RCC 7860 (cell line): ENCODE measurements at regions not wholly inside any gene's neighbourhood (a gene's known extent, or its start where the extent isn't known, plus 50 kb on each side); places are given as distances from the start of the nearest gene placed in this dataset.
A peak's percentile ranks its signal among the peaks of the same experiment; 100 is the strongest.
"Not testable (repeated sequence)": the region's sequence is repeated elsewhere in the genome, so short reads cannot be mapped to it uniquely, and the experiment has no call there.

Source experiments
- DNase-seq: peaks from one replicate; pipeline ENCODE4 v3.0.0-alpha.2; 2015; ENCODE audit warnings: low spot score
- FAIRE-seq: peaks from 2 replicates; lab custom pipeline; 2012; peaks lifted over from hg19 to GRCh38; lab: Jason Lieb, UNC

DNA sequence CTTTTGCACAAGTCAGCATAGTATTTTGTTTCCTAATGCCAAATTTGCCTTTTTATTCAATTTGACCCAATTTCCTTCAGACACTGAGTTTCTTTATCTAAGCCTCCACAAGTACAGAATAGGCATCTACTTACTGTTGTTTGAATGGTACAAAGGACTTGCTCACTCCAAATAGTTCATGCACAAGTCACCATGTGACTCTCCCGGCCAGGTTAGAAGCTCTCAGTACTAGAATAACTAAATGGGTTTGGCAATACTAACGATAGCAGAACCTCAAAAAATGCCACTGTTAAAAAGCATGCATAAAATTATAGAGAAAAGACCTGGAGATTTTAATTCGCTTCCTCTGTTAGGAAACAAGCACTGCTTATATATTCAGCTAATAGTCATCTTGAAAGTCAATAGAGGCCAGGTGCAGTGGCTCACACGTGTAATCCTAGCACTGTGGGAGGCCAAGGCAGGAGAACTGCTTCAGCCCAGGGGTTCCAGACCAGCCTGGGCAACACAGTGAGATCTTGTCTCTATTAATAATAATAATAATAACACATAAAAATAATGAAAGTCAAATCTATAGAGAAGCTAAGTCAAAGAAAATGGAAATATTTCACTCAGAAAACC, 335.8 kb upstream of the MBL2 start:
- FAIRE-seq (no peak), DNase-seq (no peak)

GRCh38 chr10:53107711-53108110, 335.1 kb upstream of the MBL2 start:
- FAIRE-seq = no peak
- no peak for DNase-seq

GRCh38 chr10:53102424-53102823, 329.8 kb upstream of the MBL2 start:
- no peak for DNase-seq

DNA sequence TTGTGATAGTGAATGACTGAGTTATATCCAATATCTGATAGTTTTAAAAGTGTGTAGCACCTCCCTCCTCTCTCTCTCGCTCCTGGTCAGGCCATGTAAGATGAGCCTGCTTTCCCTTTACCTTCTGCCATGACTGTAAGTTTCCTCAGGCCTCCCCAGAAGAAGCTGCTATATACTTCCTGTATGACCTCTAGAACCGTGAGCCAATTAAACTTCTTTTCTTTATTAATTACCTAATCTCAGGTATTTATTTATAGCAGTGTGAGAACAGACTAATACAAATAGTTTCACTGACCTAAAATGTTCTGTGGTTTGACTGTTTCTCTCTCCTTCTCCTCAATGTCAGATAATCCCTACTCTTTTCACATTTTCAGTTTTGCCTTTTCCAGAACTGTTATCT, 321.3 kb upstream of the MBL2 start:
- no peak for FAIRE-seq

More at GRCh38 chr10:53102424-53102823, 329.8 kb upstream of the MBL2 start:
- FAIRE-seq = no peak

DNA sequence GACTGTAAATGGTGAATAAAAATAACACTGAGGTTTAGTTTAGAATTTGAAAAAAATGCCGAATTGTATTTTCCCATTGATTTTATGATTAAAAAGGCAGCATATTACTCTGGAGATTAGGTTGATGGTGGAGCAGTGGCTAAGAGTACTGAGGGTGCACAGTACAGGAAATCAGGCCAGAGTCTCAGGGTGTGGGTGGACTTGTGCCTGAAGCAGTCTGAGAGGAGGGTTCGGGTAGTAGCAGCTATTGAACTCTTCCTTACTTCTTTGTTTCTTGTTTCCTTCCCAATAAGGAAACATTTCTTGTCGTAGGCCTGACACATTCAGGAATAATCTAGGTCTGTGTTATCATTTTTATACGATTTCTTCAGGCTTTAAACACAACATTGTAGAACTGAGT, 319.0 kb upstream of the MBL2 start:
- DNase-seq = no peak
- no peak for FAIRE-seq

More for the DNA sequence above, 321.3 kb upstream of the MBL2 start:
- DNase-seq = no peak

- no peak for DNase-seq
- FAIRE-seq = no peak
These were observed 316.4 kb upstream of the MBL2 start for GRCh38 chr10:53088961-53089360.

- DNase-seq = no peak
- no peak for FAIRE-seq
These were observed 306.7 kb upstream of the MBL2 start for GRCh38 chr10:53079283-53079682.

- DNase-seq (no peak), FAIRE-seq (no peak)
These were observed 304.4 kb upstream of the MBL2 start for GRCh38 chr10:53076948-53077347.

- FAIRE-seq (no peak), DNase-seq (no peak)
These were observed 302.9 kb upstream of the MBL2 start for GRCh38 chr10:53075469-53075868.

GRCh38 chr10:53072144-53072543, 299.6 kb upstream of the MBL2 start:
- DNase-seq (no peak), FAIRE-seq (no peak)

- FAIRE-seq = no peak
- DNase-seq = no peak
These were observed 299.0 kb upstream of the MBL2 start for GRCh38 chr10:53071505-53072125.

GRCh38 chr10:53069013-53069412, 296.4 kb upstream of the MBL2 start:
- FAIRE-seq = no peak
- no peak for DNase-seq

GRCh38 chr10:53064614-53065013, 292.0 kb upstream of the MBL2 start:
- no peak for DNase-seq
- no peak for FAIRE-seq

GRCh38 chr10:53063805-53064204, 291.2 kb upstream of the MBL2 start:
- FAIRE-seq (no peak), DNase-seq (no peak)

DNA sequence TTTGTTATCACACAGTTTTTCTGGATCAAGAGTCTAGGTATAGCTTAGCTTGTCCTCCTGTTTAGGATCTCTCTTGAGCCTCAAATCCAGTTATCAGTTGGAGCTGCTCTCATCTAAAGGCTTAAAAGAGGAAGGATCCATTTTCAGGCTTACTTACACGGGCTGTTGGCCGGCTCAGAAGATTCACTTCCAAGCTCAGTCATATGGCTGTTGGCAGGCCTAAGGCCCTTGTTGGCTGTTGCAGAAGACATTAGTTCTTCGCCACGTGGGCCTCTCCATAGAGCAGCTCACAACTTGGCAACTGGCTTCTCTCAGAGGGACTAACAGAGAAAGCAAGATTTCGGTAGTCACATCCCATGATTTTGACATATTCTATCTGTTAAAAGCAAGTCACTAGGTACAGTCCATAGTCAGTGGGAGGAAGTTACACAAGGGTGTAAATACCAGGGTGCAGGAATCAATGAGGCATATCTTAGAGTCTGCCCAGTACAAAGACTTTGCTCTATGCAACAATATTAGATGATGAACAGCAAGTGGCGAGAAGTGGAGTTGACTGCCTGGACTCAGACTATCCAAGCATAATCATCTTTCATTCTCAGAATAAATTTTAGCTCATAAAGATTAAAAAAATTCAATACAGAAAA, 280.1 kb upstream of the MBL2 start:
- FAIRE-seq (no peak), DNase-seq (no peak)

DNA sequence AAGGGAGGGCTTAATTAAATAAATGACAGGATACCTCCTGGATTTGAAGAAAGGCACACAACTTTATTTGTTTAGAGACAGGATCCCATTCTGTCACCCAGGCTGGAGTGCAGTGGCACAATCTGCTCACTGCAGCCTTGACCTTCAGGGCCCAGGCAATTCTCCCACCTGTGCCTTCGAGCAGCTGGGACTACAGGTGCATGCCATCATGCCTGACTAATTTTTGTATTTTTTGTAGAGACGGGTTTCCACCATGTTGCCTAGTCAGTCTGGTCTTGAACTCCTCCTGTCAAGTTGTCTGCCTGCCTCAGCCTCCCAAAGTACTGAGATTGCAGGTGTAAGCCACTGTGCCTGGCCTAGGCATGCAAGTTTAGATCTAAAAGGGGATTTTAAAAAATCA, 272.7 kb upstream of the MBL2 start:
- FAIRE-seq (no peak), DNase-seq (no peak)

DNA sequence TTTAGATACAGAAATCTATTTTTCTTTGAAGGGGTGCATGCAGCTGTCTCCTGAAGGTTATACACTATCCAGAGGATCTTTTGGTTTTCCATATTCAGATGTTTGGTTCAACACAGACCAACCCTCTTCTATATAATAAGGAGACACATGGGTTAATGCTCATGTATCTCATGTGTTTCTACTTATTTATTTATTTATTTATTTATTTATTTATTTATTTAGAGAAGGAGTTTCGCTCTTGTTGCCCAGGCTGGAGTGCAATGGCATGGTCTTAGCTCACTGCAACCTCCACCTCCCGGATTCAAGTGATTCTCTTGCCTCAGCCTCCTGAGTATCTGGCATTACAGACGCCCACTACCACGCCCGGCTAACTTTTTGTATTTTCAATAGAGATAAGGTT, 263.2 kb upstream of the MBL2 start:
- not testable (repeated sequence) for DNase-seq, FAIRE-seq

DNA sequence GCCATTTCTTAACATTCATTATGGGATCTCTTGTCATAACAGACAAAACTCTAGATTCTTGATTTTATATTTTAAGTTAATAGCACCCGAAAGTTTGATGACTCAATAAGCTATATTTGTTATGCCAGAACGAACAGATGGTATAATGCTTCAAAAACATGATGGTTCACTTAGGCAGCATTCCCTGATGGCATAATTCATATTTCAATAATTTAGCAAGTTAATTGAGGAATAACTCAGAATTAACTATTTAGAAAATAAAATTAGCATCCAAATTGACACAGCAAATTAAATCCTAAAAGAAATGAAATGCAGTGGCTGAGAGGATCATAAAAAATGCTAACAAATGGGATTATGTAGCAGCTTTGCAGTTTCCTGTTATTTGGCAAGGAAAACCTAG, 260.8 kb upstream of the MBL2 start:
- DNase-seq (no peak), FAIRE-seq (no peak)

DNA sequence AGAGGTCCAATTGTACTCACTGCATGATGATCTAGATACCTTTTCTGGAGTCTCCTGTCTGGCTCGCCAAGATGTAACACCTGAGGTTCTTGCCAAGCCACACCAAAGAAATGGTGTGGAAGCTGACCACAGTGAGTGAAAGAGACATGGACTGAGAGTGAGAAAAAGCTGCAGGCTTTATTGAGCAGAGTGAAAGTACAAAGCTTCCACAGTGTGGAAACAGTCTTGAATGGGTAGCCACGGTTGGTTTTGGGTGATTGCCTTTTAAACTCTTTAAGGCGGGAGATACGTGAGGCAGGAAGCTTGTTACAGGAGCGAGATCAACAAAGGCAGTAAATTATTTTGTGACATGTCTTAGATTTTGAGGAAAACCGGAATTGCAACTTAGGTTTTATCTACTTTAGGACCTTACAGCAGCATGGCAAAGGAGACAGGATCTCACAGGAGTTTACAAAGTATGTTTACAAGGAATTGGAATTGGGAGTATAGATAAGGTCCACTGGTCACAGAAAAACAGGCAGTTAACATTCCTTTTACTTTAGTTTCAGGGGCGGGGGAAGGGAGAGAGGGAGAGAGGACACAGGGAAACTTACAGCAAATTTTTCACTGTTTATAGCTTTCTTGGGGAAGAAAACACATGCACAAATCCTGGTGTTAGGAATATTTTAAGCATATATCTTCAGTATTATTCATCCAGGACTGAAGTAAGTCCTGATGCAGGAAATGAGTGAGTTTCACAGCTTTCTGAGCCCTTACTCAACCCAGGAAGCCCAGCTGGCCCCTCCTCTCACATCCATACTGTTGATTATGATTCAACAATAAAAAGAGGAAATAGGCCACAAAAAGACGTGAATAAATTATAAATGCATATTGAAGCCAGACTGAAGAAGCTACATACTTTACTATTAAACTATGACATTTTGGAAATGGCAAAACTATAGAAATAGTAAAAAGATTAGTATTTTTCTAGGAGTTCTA, 257.6 kb upstream of the MBL2 start:
- peak; percentile 33 for DNase-seq
- peak; percentile 68 for FAIRE-seq

DNA sequence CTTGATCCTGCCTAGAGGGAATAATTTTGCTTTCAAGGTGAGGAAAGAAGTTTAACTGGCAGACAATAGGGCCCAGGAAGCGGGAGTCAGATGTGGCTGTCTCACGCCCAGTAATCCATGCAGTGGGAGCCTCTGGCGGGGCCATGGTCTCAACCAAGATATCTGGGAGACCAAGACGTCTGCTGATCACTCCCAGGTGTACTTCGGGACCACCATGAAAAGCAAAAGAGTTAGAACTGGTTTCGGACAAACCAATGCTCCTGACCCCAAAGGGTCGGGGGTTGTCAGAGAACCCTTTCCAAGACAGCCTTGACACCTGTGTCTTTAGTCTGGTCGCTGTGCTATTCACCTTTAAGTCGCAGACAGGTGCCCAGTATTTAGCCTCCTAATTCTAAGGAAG, 256.9 kb upstream of the MBL2 start:
- no peak for DNase-seq
- FAIRE-seq = no peak

- DNase-seq, FAIRE-seq: not testable (repeated sequence)
These were observed 253.2 kb upstream of the MBL2 start for GRCh38 chr10:53025765-53026164.
